K562 (cell line): ENCODE measurements at regions not wholly inside any gene's neighbourhood (a gene's known extent, or its start where the extent isn't known, plus 50 kb on each side); places are given as distances from the start of the nearest gene placed in this dataset.
A peak's percentile ranks its signal among the peaks of the same experiment; 100 is the strongest.

Source experiments
- ATAC-seq: fragments of 200-7000 bp; cut with Tn5 transposase; 3 replicates; pipeline ENCODE4 v1.9.1; 2020; ENCODE audit warnings: moderate library complexity
- BruUV-seq: library from RNA; stranded (reverse); fragments of 400-500 nt; replicated peaks from 2 replicates; lab custom pipeline; 2021; lab: Mats Ljungman, UMichigan
- CTCF ChIA-PET: fragments of 300-600 bp; formaldehyde crosslinking; extraction: SDS; loops from one replicate; lab custom pipeline; 2021; ENCODE audit warnings: low intra/inter-chr PET ratio; lab: Yijun Ruan, JAX
- POLR2A ChIA-PET: fragments of 300-600, 350-650 bp; sonication (Branson Sonifier 250); formaldehyde crosslinking; extraction: SDS; loops from one replicate; lab custom pipeline; 2021; ENCODE audit warnings: antibody characterized with exemption, inconsistent platforms; lab: Yijun Ruan, JAX
- DNase-seq, 4 experiments: peaks; one replicate each; pipeline versions ENCODE4 v3.0.0 to v3.0.0-alpha.2; 2011 to 2018; ENCODE audit warnings: low spot score in 3 of 4, mixed read lengths in 3 of 4; ENCODE audit errors: extremely low read depth in 1 of 4
- FAIRE-seq: peaks from 2 replicates; lab custom pipeline; 2011; peaks lifted over from hg19 to GRCh38; lab: Jason Lieb, UNC
- H2AFZ ChIP-seq: 2 replicates; pipeline ENCODE4 v1.6.0; 2011; ENCODE audit warnings: low read depth, low read length, control low read depth, inconsistent platforms
- H3K27ac ChIP-seq: fragments of 200-600 bp; 3 replicates; pipeline ENCODE4 v1.8.0; 2011; ENCODE audit warnings: low read depth, mild to moderate bottlenecking, control low read depth, inconsistent platforms, low read length, moderate library complexity, mixed read lengths; ENCODE audit errors: extremely low read depth
- H3K27me3 ChIP-seq, 2 experiments: fragments of 300-600 bp in 1 of 2; 2 replicates in 1 of 2; 3 replicates in 1 of 2; pipeline versions ENCODE4 v1.6.0 to v1.8.0; 2011; ENCODE audit warnings: inconsistent platforms in 2 of 2, low read length in 2 of 2, mild to moderate bottlenecking in 1 of 2, mixed read lengths in 1 of 2, moderate library complexity in 1 of 2; ENCODE audit not compliant: control insufficient read depth in 2 of 2, insufficient read depth in 2 of 2
- H3K36me3 ChIP-seq: fragments of 300-600 bp; 3 replicates; pipeline ENCODE4 v1.8.0; 2011; ENCODE audit warnings: mild to moderate bottlenecking, low read length, inconsistent platforms; ENCODE audit not compliant: control insufficient read depth, insufficient read depth
- H3K4me1 ChIP-seq, 2 experiments: fragments of 200-600 bp in 1 of 2; replicated peaks in 1 of 2; 2 replicates in 1 of 2; 3 replicates in 1 of 2; pipeline versions ENCODE4 v1.5.1 to v1.8.0; 2011; ENCODE audit warnings: inconsistent platforms in 2 of 2, low read length in 2 of 2, mild to moderate bottlenecking in 1 of 2, mixed read lengths in 1 of 2, moderate library complexity in 1 of 2; ENCODE audit not compliant: control insufficient read depth in 2 of 2, insufficient read depth in 2 of 2
- H3K4me2 ChIP-seq: 2 replicates; pipeline ENCODE4 v1.6.1; 2011; ENCODE audit warnings: low read length, control low read depth, inconsistent platforms, mixed read lengths; ENCODE audit not compliant: insufficient read depth
- H3K4me3 ChIP-seq: fragments of 200-600 bp; sonication (generic), shearing (Covaris generic); 2 replicates; pipeline ENCODE4 v1.5.1; 2016; ENCODE audit warnings: control low read depth, inconsistent platforms
- H3K79me2 ChIP-seq: fragments of 200-600 bp; 3 replicates; pipeline ENCODE4 v1.8.0; 2011; ENCODE audit warnings: low read length, inconsistent platforms; ENCODE audit not compliant: control insufficient read depth, insufficient read depth
- H3K9ac ChIP-seq, 2 experiments: 2 replicates each; pipeline versions ENCODE4 v1.6.0 to v1.6.1; 2011; ENCODE audit warnings: low read depth in 2 of 2, low read length in 2 of 2, control low read depth in 1 of 2, inconsistent platforms in 1 of 2, mild to moderate bottlenecking in 1 of 2, mixed read lengths in 1 of 2; ENCODE audit not compliant: insufficient read depth in 1 of 2
- H3K9me1 ChIP-seq: one replicate; pipeline ENCODE4 v1.6.0; 2011; ENCODE audit warnings: inconsistent platforms, mild to moderate bottlenecking, low read length, moderate library complexity; ENCODE audit not compliant: control insufficient read depth, insufficient read depth
- H3K9me3 ChIP-seq: replicated peaks from 2 replicates; pipeline ENCODE4 v1.5.1; 2011; ENCODE audit warnings: low read depth, low read length, inconsistent platforms; ENCODE audit not compliant: control insufficient read depth, insufficient read depth
- H4K20me1 ChIP-seq: replicated peaks from 2 replicates; pipeline ENCODE4 v1.6.1; 2011; ENCODE audit warnings: low read length, inconsistent platforms, mixed read lengths; ENCODE audit not compliant: control insufficient read depth, insufficient read depth
- ADNP ChIP-seq: fragments of 200-800 bp; sonication (Bioruptor generic); IDR thresholded peaks from 2 replicates; pipeline ENCODE4 v1.6.1; 2016; ENCODE audit warnings: missing genetic modification characterization, missing compliant biosample characterization
- ASH1L ChIP-seq: fragments of 450-650 bp; IDR thresholded peaks from 2 replicates; pipeline ENCODE4 v1.6.1; 2018; ENCODE audit warnings: borderline replicate concordance, mild to moderate bottlenecking, low read depth; ENCODE audit not compliant: partially characterized antibody
- FOXA3 ChIP-seq, 2 experiments: fragments of 450-650 bp in 1 of 2; sonication (generic) in 1 of 2; formaldehyde crosslinking; IDR thresholded peaks in 1 of 2; conservative IDR thresholded peaks in 1 of 2; 2 replicates each; pipeline versions ENCODE4 v1.4.0 to v1.8.0; 2020 to 2022; ENCODE audit warnings: mild to moderate bottlenecking in 2 of 2, missing genetic modification reagents in 1 of 2
- GTF3C2 ChIP-seq: IDR thresholded peaks from 3 replicates; pipeline ENCODE4 v1.6.1; 2011; ENCODE audit warnings: borderline replicate concordance, mild to moderate bottlenecking, moderate library complexity; ENCODE audit not compliant: insufficient read length; ENCODE audit errors: extremely low read depth
- HSF4 ChIP-seq: fragments of 250-450 bp; sonication (Bioruptor Pico); IDR thresholded peaks from 2 replicates; pipeline ENCODE4 v2.1.2; 2022; ENCODE audit warnings: mild to moderate bottlenecking, moderate library complexity, borderline replicate concordance
- MLX ChIP-seq, 2 experiments: fragments of 450-650 bp in 1 of 2; sonication (generic) in 1 of 2; formaldehyde crosslinking; conservative IDR thresholded peaks; 2 replicates each; pipeline versions ENCODE4 v1.4.0 to v1.8.1; 2020 to 2022; ENCODE audit warnings: mild to moderate bottlenecking in 1 of 2, missing genetic modification reagents in 1 of 2
- NFIC ChIP-seq: fragments of 450-650 bp; IDR thresholded peaks from 2 replicates; pipeline ENCODE4 v1.6.1; 2017; ENCODE audit warnings: mild to moderate bottlenecking, inconsistent platforms
- SMAD2 ChIP-seq: fragments of 150-350 bp; IDR thresholded peaks from 2 replicates; pipeline ENCODE4 v1.6.1; 2014; ENCODE audit warnings: low read depth, mild to moderate bottlenecking, low read length
- ZC3H11A ChIP-seq: IDR thresholded peaks from 2 replicates; pipeline ENCODE4 v1.6.1; 2012; ENCODE audit warnings: low read depth, low read length, improper control_type of control experiment
- ZNF695 ChIP-seq: fragments of 450-650 bp; formaldehyde crosslinking; IDR thresholded peaks from 2 replicates; pipeline ENCODE4 v1.4.0; 2020; ENCODE audit warnings: mild to moderate bottlenecking, moderate library complexity
- WGBS: fragments of 100-300 bp; shearing (Covaris generic); methylation state at CpG from one replicate; pipeline ENCODE4 v1.1.6; 2016; ENCODE audit warnings: low coverage, mixed read lengths; ENCODE audit not compliant: insufficient coverage; ENCODE audit errors: missing lambda C conversion rate; 5-methylcytosine and 5-hydroxymethylcytosine counted together
- in situ Hi-C: fragments of 300-500 bp; cut with MboI; formaldehyde crosslinking; loops from 4 replicates; pipeline ENCODE4 v1.15.0; 2018; ENCODE audit warnings: inconsistent platforms, mixed read lengths
- intact Hi-C: fragments of 100-400 bp; cut with micrococcal nuclease; formaldehyde crosslinking; loops from 2 replicates; pipeline ENCODE4 v1.14.2; 2022

- no peak overlapping the region for H3K4me2 ChIP-seq
- no TSS peak for BruUV-seq
- ChIA-PET CTCF (no interaction called here), POLR2A (no interaction called here)
- WGBS, result 31% methylated on average over 1 of the region's 1 CpG
- no peak for FAIRE-seq
- H3K4me1 ChIP-seq, result no peaks in the 10 kb centered on the region
- in situ Hi-C loops (no loop called here), intact Hi-C loops (no loop called here)
- no peaks in the 10 kb centered on the region for H3K27me3 ChIP-seq
- H3K79me2 ChIP-seq, result no peaks in the 10 kb centered on the region
- ATAC-seq, result no peak
- H4K20me1 ChIP-seq, result no peaks in the 10 kb centered on the region
- H3K9me3 ChIP-seq, result no peaks in the 10 kb centered on the region
- H3K9ac ChIP-seq, result no peak overlapping the region
- TF ChIP-seq FOXA3 (CRISPR knock-in tag; conservative IDR thresholded peaks at IDR 0.05 in 1 of 2, IDR thresholded peaks at IDR 0.05 in 1 of 2) (no peak), ADNP (tag) (no peak), NFIC (peak; percentile 74), HSF4 (CRISPR knock-in tag) (no peak), SMAD2 (no peak), ASH1L (no peak), ZC3H11A (no peak)
- TF ChIP-seq, all 486 proteins: peak for 1
- Histone ChIP-seq H3K27ac (no peak overlapping the region), H3K36me3 (no peaks in the 10 kb centered on the region), H2AFZ (no peak overlapping the region), H3K9me1 (no peaks in the 10 kb centered on the region), H3K4me3 (no peak overlapping the region)
- no peak for DNase-seq
Measured at GRCh38 chr4:33941854-33942253, 2302.5 kb downstream of the ARAP2 start.

- FAIRE-seq, result no peak
- Histone ChIP-seq H3K4me2 (no peak overlapping the region), H2AFZ (no peak overlapping the region), H3K9me3 (no peaks in the 10 kb centered on the region), H3K27me3 (no peaks in the 10 kb centered on the region), H3K4me1 (no peaks in the 10 kb centered on the region), H3K36me3 (no peaks in the 10 kb centered on the region), H3K9me1 (no peaks in the 10 kb centered on the region), H3K9ac (no peak overlapping the region), H3K4me3 (no peak overlapping the region), H4K20me1 (no peaks in the 10 kb centered on the region), H3K27ac (no peak overlapping the region), H3K79me2 (no peaks in the 10 kb centered on the region)
- ChIA-PET CTCF (no interaction called here), POLR2A (no interaction called here)
- no TSS peak for BruUV-seq
- no peak for DNase-seq
- in situ Hi-C loops (no loop called here), intact Hi-C loops (no loop called here)
- no peak for ATAC-seq
- TF ChIP-seq MLX (CRISPR knock-in tag; conservative IDR thresholded peaks at IDR 0.05), result no peak
- no peak for TF ChIP-seq ZNF695 (CRISPR knock-in tag)
- no peak for TF ChIP-seq GTF3C2
Measured at GRCh38 chr4:33948921-33949320, 2295.4 kb downstream of the ARAP2 start.
